HG03442 (cell line): ENCODE measurements at regions not wholly inside any gene's neighbourhood (a gene's known extent, or its start where the extent isn't known, plus 50 kb on each side); places are given as distances from the start of the nearest gene placed in this dataset.
"Not testable (repeated sequence)": the region's sequence is repeated elsewhere in the genome, so short reads cannot be mapped to it uniquely, and the experiment has no call there.

ENCODE experiments used
- ATAC-seq: cut with Tn5 transposase; IDR thresholded peaks from one replicate; pipeline ENCODE4 v1.9.1; 2021; ENCODE audit warnings: mild to moderate bottlenecking, moderate library complexity; ENCODE audit not compliant: unreplicated experiment

GRCh38 chr14:105747503-105748203 is 221.3 kb downstream of the TMEM121 start:
- not testable (repeated sequence) for ATAC-seq

GRCh38 chr14:105748204-105748578 is 221.8 kb downstream of the TMEM121 start:
- no peak for ATAC-seq

GRCh38 chr14:105748710-105749109 is 222.3 kb downstream of the TMEM121 start:
- not testable (repeated sequence) for ATAC-seq

GRCh38 chr14:105749870-105750541 is 223.6 kb downstream of the TMEM121 start:
- not testable (repeated sequence) for ATAC-seq

GRCh38 chr14:105751291-105751751 is 224.9 kb downstream of the TMEM121 start:
- not testable (repeated sequence) for ATAC-seq

- not testable (repeated sequence) for ATAC-seq
These were observed 226.0 kb downstream of the TMEM121 start for GRCh38 chr14:105752420-105752819.

GRCh38 chr14:105760691-105761344 is 234.4 kb downstream of the TMEM121 start:
- ATAC-seq, result no peak

- not testable (repeated sequence) for ATAC-seq
These were observed 235.0 kb downstream of the TMEM121 start for GRCh38 chr14:105761345-105761740.

GRCh38 chr14:105761842-105762241 is 235.5 kb downstream of the TMEM121 start:
- ATAC-seq, result no peak

- ATAC-seq, result not testable (repeated sequence)
These were observed 235.9 kb downstream of the TMEM121 start for GRCh38 chr14:105762262-105762661.

- not testable (repeated sequence) for ATAC-seq
These were observed 238.0 kb downstream of the TMEM121 start for GRCh38 chr14:105764254-105764901.

GRCh38 chr14:105765072-105765825 is 238.9 kb downstream of the TMEM121 start:
- ATAC-seq, result not testable (repeated sequence)

GRCh38 chr14:105765893-105766614 is 239.7 kb downstream of the TMEM121 start:
- no peak for ATAC-seq

- no peak for ATAC-seq
These were observed 240.9 kb downstream of the TMEM121 start for GRCh38 chr14:105767315-105767714.

GRCh38 chr14:105768039-105768438 is 241.7 kb downstream of the TMEM121 start:
- not testable (repeated sequence) for ATAC-seq

- not testable (repeated sequence) for ATAC-seq
These were observed 242.8 kb downstream of the TMEM121 start for GRCh38 chr14:105769061-105769730.

GRCh38 chr14:105770619-105771216 is 244.3 kb downstream of the TMEM121 start:
- not testable (repeated sequence) for ATAC-seq

GRCh38 chr14:105771261-105772226 is 245.2 kb downstream of the TMEM121 start:
- not testable (repeated sequence) for ATAC-seq
